HL-60 (cell line): ENCODE measurements at regions not wholly inside any gene's neighbourhood (a gene's known extent, or its start where the extent isn't known, plus 50 kb on each side); places are given as distances from the start of the nearest gene placed in this dataset.
"Not testable (repeated sequence)": the region's sequence is repeated elsewhere in the genome, so short reads cannot be mapped to it uniquely, and the experiment has no call there.

ENCODE experiments used
- DNase-seq, 2 experiments: peaks; one replicate each; pipeline ENCODE4 v3.0.0-alpha.2; 2010 to 2020; ENCODE audit warnings: low read depth in 1 of 2, low spot score in 1 of 2
- H3K27ac ChIP-seq: fragments of 250-450 bp; sonication (Bioruptor Pico); replicated peaks from 2 replicates; pipeline ENCODE4 v1.5.1; 2020; ENCODE audit warnings: mild to moderate bottlenecking, moderate library complexity
- H3K27me3 ChIP-seq: fragments of 250-450 bp; sonication (Bioruptor Pico); 2 replicates; pipeline ENCODE4 v1.5.1; 2021; ENCODE audit warnings: mild to moderate bottlenecking, moderate library complexity; ENCODE audit not compliant: insufficient read depth, poor library complexity, severe bottlenecking
- H3K4me3 ChIP-seq: replicated peaks from 2 replicates; pipeline ENCODE4 v1.5.1; 2011; ENCODE audit warnings: mild to moderate bottlenecking, control low read depth, low read length; ENCODE audit not compliant: insufficient read depth
- CTCF ChIP-seq: IDR thresholded peaks from one replicate; pipeline ENCODE4 v1.5.1; 2011; ENCODE audit warnings: low read length, control low read depth, inconsistent platforms; ENCODE audit not compliant: insufficient read depth
- GABPA ChIP-seq: IDR thresholded peaks from 2 replicates; pipeline ENCODE4 v1.6.1; 2012; ENCODE audit warnings: low read depth
- POLR2AphosphoS5 ChIP-seq: IDR thresholded peaks from 2 replicates; pipeline ENCODE4 v1.6.1; 2012; ENCODE audit warnings: low read depth
- SPI1 ChIP-seq: IDR thresholded peaks from 2 replicates; pipeline ENCODE4 v1.6.1; 2012; ENCODE audit warnings: low read depth, mild to moderate bottlenecking, borderline replicate concordance
- TF ChIP-seq, protein P1 (sequence below): IDR thresholded peaks from 2 replicates; pipeline ENCODE4 v1.6.1; 2012; ENCODE audit warnings: low read depth; ENCODE audit not compliant: insufficient replicate concordance

DNA sequence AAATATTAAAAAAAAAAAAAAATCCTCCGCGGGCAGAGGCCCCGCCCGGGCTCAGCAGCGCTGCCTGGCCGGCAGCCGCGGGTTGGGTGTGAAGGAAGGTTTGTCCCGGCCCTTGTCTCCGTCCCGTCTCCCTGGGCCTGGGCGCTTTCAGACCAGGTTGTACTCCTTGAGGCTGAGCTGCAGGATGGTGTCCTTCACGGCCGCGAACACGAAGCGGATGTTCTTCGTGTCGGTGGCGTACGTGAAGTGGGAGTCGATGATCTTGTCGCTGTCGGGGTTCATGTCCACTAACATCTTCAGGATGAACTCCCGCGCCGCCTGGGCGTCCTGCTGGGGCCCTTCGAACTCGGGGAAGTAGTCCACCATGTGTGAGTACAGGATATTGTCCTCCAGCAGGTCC lies 123.7 kb upstream of the KCTD7 start:
- H3K27ac ChIP-seq, result no peak overlapping the region
- H3K4me3 ChIP-seq, result no peak overlapping the region
- TF ChIP-seq SPI1 (no peak), GABPA (no peak)
- TF ChIP-seq, protein P1, sequence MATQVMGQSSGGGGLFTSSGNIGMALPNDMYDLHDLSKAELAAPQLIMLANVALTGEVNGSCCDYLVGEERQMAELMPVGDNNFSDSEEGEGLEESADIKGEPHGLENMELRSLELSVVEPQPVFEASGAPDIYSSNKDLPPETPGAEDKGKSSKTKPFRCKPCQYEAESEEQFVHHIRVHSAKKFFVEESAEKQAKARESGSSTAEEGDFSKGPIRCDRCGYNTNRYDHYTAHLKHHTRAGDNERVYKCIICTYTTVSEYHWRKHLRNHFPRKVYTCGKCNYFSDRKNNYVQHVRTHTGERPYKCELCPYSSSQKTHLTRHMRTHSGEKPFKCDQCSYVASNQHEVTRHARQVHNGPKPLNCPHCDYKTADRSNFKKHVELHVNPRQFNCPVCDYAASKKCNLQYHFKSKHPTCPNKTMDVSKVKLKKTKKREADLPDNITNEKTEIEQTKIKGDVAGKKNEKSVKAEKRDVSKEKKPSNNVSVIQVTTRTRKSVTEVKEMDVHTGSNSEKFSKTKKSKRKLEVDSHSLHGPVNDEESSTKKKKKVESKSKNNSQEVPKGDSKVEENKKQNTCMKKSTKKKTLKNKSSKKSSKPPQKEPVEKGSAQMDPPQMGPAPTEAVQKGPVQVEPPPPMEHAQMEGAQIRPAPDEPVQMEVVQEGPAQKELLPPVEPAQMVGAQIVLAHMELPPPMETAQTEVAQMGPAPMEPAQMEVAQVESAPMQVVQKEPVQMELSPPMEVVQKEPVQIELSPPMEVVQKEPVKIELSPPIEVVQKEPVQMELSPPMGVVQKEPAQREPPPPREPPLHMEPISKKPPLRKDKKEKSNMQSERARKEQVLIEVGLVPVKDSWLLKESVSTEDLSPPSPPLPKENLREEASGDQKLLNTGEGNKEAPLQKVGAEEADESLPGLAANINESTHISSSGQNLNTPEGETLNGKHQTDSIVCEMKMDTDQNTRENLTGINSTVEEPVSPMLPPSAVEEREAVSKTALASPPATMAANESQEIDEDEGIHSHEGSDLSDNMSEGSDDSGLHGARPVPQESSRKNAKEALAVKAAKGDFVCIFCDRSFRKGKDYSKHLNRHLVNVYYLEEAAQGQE, result no peak
- DNase-seq, result no peak
- H3K27me3 ChIP-seq, result no peaks in the 10 kb centered on the region

- H3K4me3 ChIP-seq, result no peak overlapping the region
- TF ChIP-seq, protein P1, result no peak
- TF ChIP-seq GABPA (no peak), CTCF (no peak), POLR2AphosphoS5 (no peak), SPI1 (no peak)
- no peaks in the 10 kb centered on the region for H3K27me3 ChIP-seq
- no peak overlapping the region for H3K27ac ChIP-seq
- DNase-seq, result no peak
These were observed 122.9 kb upstream of the KCTD7 start for GRCh38 chr7:66505531-66506451.

DNA sequence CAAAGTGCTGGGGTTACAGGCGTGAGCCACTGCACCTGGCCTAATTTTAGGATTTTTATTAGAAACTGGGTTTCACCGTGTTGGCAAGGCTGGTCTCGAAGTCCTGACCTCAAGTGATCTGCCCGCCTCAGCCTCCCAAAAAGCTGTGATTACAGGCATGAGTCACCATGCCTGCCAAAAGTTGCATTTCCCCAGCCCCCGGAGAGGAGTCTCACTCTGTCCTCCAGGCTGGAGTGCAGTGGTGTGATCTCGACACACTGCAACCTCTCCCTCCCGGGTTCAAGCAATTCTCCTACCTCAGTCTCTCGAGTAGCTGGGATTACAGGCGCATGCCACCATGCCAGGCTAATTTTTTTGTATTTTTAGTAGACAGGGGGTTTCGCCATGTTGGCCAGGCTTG lies 122.0 kb upstream of the KCTD7 start:
- H3K27ac ChIP-seq, H3K4me3 ChIP-seq, DNase-seq, H3K27me3 ChIP-seq: not testable (repeated sequence)

- H3K4me3 ChIP-seq, result no peak overlapping the region
- H3K27me3 ChIP-seq, result no peaks in the 10 kb centered on the region
- no peak overlapping the region for H3K27ac ChIP-seq
- DNase-seq, result no peak
- TF ChIP-seq CTCF (no peak), POLR2AphosphoS5 (no peak), GABPA (no peak), SPI1 (no peak)
- TF ChIP-seq, protein P1, result no peak
These were observed 120.9 kb upstream of the KCTD7 start for GRCh38 chr7:66507764-66508296.
